ENCODE measurements at regions not wholly inside any gene's neighbourhood (a gene's known extent, or its start where the extent isn't known, plus 50 kb on each side); places are given as distances from the start of the nearest gene placed in this dataset.

GRCh38 chr16:66136841-66137240, 229.7 kb upstream of the CDH5 start:
- Mint-ChIP-seq H3K27ac (no peak overlapping the region), H3K4me1 (no peaks in the 10 kb centered on the region), H3K4me3 (no peak overlapping the region), H3K36me3 (peaks cover 0 to 5% of the 10 kb centered on the region in 2 donors), H3K27me3 (peaks cover 9 to 36% (median 30%) of the 10 kb centered on the region in 3 donors), H3K9me3 (no peaks in the 10 kb centered on the region)
- no peak for ATAC-seq (ENCODE audit: low read depth in 2 of 2)
- no peak for DNase-seq

DNA sequence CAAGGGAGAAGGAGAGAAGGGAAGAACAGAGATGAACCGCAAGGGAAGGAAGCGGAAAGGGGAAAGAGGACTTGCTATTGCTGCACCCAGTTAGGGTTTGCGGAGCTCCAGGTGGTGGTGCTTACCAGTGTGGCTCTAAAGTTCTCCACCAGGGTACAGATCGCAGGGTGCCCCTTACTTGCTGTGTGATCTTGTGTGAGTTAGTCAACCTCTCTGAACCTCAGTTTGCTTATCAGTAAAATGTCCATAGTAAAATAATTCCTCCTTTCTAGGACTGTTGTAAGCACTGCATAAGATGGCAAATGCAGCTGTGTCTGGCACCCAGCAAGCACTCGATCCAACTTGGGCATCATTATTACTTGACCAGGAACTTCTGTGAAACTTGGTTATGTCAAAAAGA, 230.7 kb upstream of the CDH5 start:
- peaks cover 17 to 28% (median 27%) of the 10 kb centered on the region in 3 donors for H3K27me3 Mint-ChIP-seq
- H3K9me3 Mint-ChIP-seq, result no peaks in the 10 kb centered on the region
- no peak overlapping the region for H3K27ac Mint-ChIP-seq
- DNase-seq (no peak), ATAC-seq (ENCODE audit: low read depth in 2 of 2) (no peak)
- no peaks in the 10 kb centered on the region for H3K4me1 Mint-ChIP-seq
- no peak overlapping the region for H3K4me3 Mint-ChIP-seq
- H3K36me3 Mint-ChIP-seq, result peaks cover 0 to 6% of the 10 kb centered on the region in 2 donors

DNA sequence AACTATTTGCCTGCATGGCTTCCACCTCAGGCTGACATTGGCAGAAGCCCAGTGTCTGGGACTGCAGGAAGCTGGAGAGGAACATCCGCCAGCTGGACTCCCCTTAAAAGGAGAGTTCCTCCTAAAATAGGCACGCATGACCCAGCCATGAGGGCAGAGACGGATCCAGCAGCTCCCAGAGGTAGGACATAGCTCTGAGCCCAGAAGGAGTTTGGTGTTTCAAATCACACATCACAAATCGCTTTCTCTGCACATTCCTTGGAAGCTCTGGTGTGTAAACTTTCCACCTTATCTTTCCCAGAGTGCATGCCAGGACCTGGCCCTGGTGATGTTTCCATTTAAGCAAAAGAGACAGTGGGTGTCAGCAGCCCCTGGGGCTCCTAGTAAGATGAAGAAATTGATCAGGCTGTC, 231.1 kb upstream of the CDH5 start:
- H3K36me3 Mint-ChIP-seq, result peaks cover 0 to 6% of the 10 kb centered on the region in 2 donors
- DNase-seq (no peak), ATAC-seq (ENCODE audit: low read depth in 2 of 2) (no peak)
- no peak overlapping the region for H3K27ac Mint-ChIP-seq
- peaks cover 17 to 28% (median 27%) of the 10 kb centered on the region in 3 donors for H3K27me3 Mint-ChIP-seq
- no peaks in the 10 kb centered on the region for H3K4me1 Mint-ChIP-seq
- H3K4me3 Mint-ChIP-seq, result no peak overlapping the region
- no peaks in the 10 kb centered on the region for H3K9me3 Mint-ChIP-seq

- ATAC-seq (ENCODE audit: low read depth in 2 of 2), result no peak
- Mint-ChIP-seq H3K27me3 (peaks cover 20 to 30% (median 25%) of the 10 kb centered on the region in 3 donors), H3K4me3 (no peak overlapping the region), H3K9me3 (peaks cover 0 to 2% (median 0%) of the 10 kb centered on the region in 7 donors), H3K27ac (no peak overlapping the region), H3K36me3 (peaks cover 0 to 6% of the 10 kb centered on the region in 2 donors), H3K4me1 (no peaks in the 10 kb centered on the region)
- DNase-seq, result no peak
These were observed 231.6 kb upstream of the CDH5 start for GRCh38 chr16:66134875-66135274.

- Mint-ChIP-seq H3K9me3 (peaks cover 0 to 2% (median 0%) of the 10 kb centered on the region in 7 donors), H3K4me1 (no peaks in the 10 kb centered on the region), H3K36me3 (peaks cover 0 to 6% of the 10 kb centered on the region in 2 donors), H3K27ac (no peak overlapping the region), H3K27me3 (peaks cover 27 to 41% (median 34%) of the 10 kb centered on the region in 3 donors), H3K4me3 (no peak overlapping the region)
- DNase-seq (no peak), ATAC-seq (ENCODE audit: low read depth in 2 of 2) (no peak)
These were observed 232.7 kb upstream of the CDH5 start for GRCh38 chr16:66133643-66134338.

DNA sequence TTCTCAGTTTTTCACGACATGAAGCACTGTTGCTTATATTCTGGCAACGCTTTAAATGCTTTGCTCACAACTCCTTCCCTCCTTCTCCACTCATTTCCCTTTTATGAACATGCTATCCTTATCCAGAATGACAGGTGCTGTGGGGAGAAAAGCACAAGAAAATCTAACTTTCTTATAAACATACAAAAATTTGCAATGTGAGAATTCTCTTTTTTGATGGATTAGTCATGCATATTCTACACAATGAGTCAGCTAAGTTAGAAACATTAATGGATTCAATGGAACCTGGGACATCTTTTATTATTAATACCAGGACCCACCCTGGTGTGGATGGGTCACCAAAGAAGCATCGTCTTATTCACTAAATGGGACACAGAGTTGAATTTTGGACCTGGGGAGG, 234.6 kb upstream of the CDH5 start:
- Mint-ChIP-seq H3K27ac (no peak overlapping the region), H3K36me3 (peaks cover 0 to 6% of the 10 kb centered on the region in 2 donors), H3K4me1 (no peaks in the 10 kb centered on the region), H3K9me3 (peaks cover 0 to 3% (median 0%) of the 10 kb centered on the region in 7 donors), H3K27me3 (peaks cover 45 to 56% (median 53%) of the 10 kb centered on the region in 3 donors), H3K4me3 (no peak overlapping the region)
- no peak for ATAC-seq (ENCODE audit: low read depth in 2 of 2)
- DNase-seq, result no peak

DNA sequence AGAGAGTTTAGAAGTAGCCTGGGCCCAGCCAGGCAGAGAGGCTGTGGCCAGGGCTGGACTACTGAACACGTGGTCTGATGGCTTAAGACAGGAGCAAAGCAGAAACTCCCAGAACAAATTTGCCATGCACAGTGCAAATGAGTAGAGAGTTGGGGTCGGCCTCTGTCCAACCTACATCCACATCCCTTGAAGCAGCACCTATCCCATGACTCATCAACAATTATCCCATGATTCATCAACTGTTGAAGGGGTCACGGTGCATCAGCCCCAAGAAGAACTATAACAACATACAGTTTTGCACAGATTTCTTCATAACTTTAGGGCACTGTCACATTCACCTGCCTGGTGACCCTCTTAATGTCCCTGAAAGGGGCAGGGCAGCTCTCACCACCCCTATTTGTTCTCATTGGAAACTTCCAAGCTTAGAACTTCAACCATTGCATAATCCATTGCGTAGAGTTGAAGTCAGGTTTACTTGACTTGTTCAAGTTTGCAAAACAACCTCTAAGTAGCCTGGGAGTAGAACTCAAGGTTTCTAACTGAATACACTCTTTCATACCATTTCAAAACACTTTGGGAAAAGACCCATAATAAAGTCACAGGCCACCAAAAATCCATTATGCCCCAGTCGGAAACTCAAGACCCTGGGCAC, 235.2 kb upstream of the CDH5 start:
- ATAC-seq (ENCODE audit: low read depth in 2 of 2), result no peak
- H3K9me3 Mint-ChIP-seq, result peaks cover 0 to 3% (median 0%) of the 10 kb centered on the region in 7 donors
- no peak overlapping the region for H3K4me3 Mint-ChIP-seq
- no peak for DNase-seq
- H3K27ac Mint-ChIP-seq, result no peak overlapping the region
- H3K4me1 Mint-ChIP-seq, result no peaks in the 10 kb centered on the region
- peaks cover 0 to 6% of the 10 kb centered on the region in 2 donors for H3K36me3 Mint-ChIP-seq
- H3K27me3 Mint-ChIP-seq, result peaks cover 48 to 58% (median 56%) of the 10 kb centered on the region in 3 donors

DNA sequence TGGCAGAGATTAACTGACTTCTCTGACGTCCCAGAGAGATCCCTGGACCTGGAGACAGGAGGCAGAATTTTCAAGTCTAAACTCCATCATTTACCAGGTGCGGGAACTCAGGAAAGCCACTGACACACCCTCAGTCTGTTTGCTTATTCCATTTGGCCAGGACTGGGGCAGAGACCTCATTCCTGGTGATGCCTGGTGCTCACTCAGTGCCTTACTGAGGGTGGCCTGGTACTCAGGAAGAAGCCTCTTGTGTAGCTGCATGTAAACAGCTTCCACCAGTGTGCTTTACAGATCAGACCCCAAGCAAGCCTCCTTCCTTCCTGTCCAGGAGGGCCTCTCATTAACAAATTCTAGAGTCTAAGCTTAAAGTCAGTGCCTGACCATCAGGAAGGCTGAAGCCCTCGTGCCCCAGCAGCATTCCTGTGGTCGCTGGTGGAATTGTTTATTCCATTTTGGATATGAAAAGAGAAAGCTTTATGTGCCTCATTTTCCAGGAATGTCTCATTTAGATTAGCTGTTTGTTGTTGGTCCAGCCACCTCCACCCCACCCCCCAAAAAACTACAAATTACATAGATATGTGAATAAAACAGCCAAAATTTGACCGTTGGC, 236.1 kb upstream of the CDH5 start:
- peaks cover 45 to 65% (median 59%) of the 10 kb centered on the region in 3 donors for H3K27me3 Mint-ChIP-seq
- H3K27ac Mint-ChIP-seq, result no peak overlapping the region
- H3K4me3 Mint-ChIP-seq, result no peak overlapping the region
- ATAC-seq (ENCODE audit: low read depth in 2 of 2), result no peak
- peaks cover 0 to 6% of the 10 kb centered on the region in 2 donors for H3K36me3 Mint-ChIP-seq
- DNase-seq, result no peak
- H3K4me1 Mint-ChIP-seq, result no peaks in the 10 kb centered on the region
- peaks cover 0 to 3% (median 0%) of the 10 kb centered on the region in 7 donors for H3K9me3 Mint-ChIP-seq

DNA sequence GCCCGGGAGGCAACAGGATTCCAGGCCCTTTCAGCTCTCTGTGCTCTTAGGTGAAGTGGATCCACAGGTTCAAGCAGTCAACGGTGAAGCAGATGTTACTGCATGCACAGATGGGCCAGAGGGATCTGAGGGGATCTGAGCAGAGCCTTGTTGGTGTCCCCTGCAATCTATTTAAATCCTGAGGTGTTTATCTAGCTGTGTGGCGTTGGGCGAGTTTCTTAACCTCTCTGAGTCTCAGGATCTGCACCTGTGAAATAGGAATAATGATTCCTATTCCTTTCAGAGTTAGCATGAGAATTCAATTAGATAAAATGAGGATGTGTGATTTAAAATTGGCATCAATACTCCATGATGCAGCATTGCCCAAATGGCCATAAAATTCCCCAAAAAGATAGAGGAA, 237.3 kb upstream of the CDH5 start:
- peaks cover 0 to 3% (median 0%) of the 10 kb centered on the region in 7 donors for H3K9me3 Mint-ChIP-seq
- no peak for DNase-seq
- no peaks in the 10 kb centered on the region for H3K4me1 Mint-ChIP-seq
- ATAC-seq (ENCODE audit: low read depth in 2 of 2), result no peak
- peaks cover 49 to 74% (median 64%) of the 10 kb centered on the region in 3 donors for H3K27me3 Mint-ChIP-seq
- no peak overlapping the region for H3K27ac Mint-ChIP-seq
- H3K4me3 Mint-ChIP-seq, result no peak overlapping the region
- peaks cover 0 to 6% of the 10 kb centered on the region in 2 donors for H3K36me3 Mint-ChIP-seq

DNA sequence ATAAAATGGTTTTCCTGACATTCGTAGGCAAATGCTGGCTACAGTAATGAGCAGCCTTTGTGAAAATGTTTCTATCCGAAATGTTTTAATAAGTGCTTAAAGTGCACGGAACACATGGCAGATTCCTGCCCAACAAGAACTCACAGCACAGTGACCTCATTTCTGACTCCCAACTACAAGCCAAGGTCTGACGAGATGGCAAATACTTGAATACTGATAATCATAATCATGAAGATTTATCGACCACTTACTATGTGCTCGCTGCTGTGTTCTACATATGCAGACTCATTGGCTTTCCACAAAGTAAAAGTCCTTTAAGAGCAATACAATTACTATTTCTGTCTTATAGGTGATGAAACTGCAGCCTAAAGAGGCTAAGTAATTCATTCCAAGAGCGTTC, 238.1 kb upstream of the CDH5 start:
- no peak overlapping the region for H3K4me3 Mint-ChIP-seq
- no peaks in the 10 kb centered on the region for H3K4me1 Mint-ChIP-seq
- H3K27me3 Mint-ChIP-seq, result peaks cover 49 to 69% (median 55%) of the 10 kb centered on the region in 3 donors
- ATAC-seq (ENCODE audit: low read depth in 2 of 2) (no peak), DNase-seq (no peak)
- H3K27ac Mint-ChIP-seq, result no peak overlapping the region
- H3K9me3 Mint-ChIP-seq, result peaks cover 0 to 3% (median 0%) of the 10 kb centered on the region in 7 donors
- H3K36me3 Mint-ChIP-seq, result peaks cover 0 to 6% of the 10 kb centered on the region in 2 donors

- H3K4me1 Mint-ChIP-seq, result no peaks in the 10 kb centered on the region
- peaks cover 0 to 6% of the 10 kb centered on the region in 2 donors for H3K36me3 Mint-ChIP-seq
- H3K4me3 Mint-ChIP-seq, result no peak overlapping the region
- H3K27ac Mint-ChIP-seq, result no peak overlapping the region
- ATAC-seq (ENCODE audit: low read depth in 2 of 2) (no peak), DNase-seq (no peak)
- peaks cover 0 to 3% (median 0%) of the 10 kb centered on the region in 7 donors for H3K9me3 Mint-ChIP-seq
- H3K27me3 Mint-ChIP-seq, result peaks cover 50 to 69% (median 53%) of the 10 kb centered on the region in 3 donors
These were observed 238.8 kb upstream of the CDH5 start for GRCh38 chr16:66127459-66128370.

GRCh38 chr16:66121466-66121865, 245.0 kb upstream of the CDH5 start:
- no peak overlapping the region for H3K4me3 Mint-ChIP-seq
- no peak for DNase-seq
- H3K4me1 Mint-ChIP-seq, result no peaks in the 10 kb centered on the region
- H3K27me3 Mint-ChIP-seq, result peaks cover 27 to 39% (median 33%) of the 10 kb centered on the region in 3 donors
- ATAC-seq (ENCODE audit: low read depth in 2 of 2), result no peak
- H3K9me3 Mint-ChIP-seq, result peaks cover 0 to 10% (median 0%) of the 10 kb centered on the region in 7 donors
- H3K27ac Mint-ChIP-seq, result peak overlapping the region in 1 of 6 donors; percentile 50
- no peaks in the 10 kb centered on the region for H3K36me3 Mint-ChIP-seq

DNA sequence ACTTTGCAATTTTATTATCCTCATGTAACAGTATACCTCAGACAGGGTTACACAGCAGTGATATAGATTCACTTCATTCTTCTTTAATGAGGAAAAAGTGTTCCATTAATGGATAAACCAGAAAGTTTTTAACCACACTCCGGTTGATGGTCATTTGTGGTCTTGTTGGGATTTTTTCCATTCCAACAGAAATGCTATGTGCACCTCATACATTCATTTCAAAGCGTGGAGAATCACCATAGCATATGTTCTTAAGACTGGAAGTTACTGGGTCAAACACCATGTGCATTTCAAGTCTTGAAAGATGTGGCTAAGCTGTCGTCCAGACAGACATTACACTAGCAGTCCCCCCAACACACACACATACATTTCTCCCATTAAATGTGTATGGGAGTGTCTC, 245.8 kb upstream of the CDH5 start:
- ATAC-seq (ENCODE audit: low read depth in 2 of 2), result no peak
- Mint-ChIP-seq H3K4me3 (no peak overlapping the region), H3K4me1 (no peaks in the 10 kb centered on the region), H3K27me3 (peaks cover 25 to 38% (median 33%) of the 10 kb centered on the region in 3 donors), H3K27ac (no peak overlapping the region), H3K36me3 (no peaks in the 10 kb centered on the region), H3K9me3 (peaks cover 0 to 12% (median 0%) of the 10 kb centered on the region in 7 donors)
- DNase-seq, result no peak

All from naive B cell (primary cell).